ENCODE measurements at regions not wholly inside any gene's neighbourhood (a gene's known extent, or its start where the extent isn't known, plus 50 kb on each side); places are given as distances from the start of the nearest gene placed in this dataset.

GRCh38 chr6:25133568-25133967 is 145.6 kb upstream of the CARMIL1 start:
- Mint-ChIP-seq H3K27ac (no peak overlapping the region), H3K4me3 (no peak overlapping the region)

DNA sequence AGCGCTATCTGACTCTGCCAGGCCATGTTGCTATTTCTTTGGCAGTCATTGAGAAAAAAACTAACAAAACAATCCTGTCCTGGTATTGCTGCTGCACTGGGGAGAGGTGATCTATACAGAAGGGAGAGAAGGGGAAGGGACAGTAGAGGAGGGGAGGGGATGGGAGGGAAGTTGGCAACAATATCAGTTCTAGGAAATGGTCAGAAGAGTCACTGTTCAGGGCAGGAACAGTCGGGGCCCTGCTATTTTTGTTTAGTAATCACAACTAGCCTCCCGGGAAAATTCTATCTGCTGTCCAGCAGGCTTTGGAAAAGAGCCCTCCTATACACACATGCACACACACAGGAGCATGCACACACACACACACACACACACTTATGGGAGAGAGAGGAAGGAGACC is 142.3 kb upstream of the CARMIL1 start:
- H3K27ac Mint-ChIP-seq, result no peak overlapping the region; the same call in 1 of the 2 replicates
- TF ChIP-seq CTCF (IDR thresholded peaks at IDR 0.05), result no peak
- peaks cover 27% of the 10 kb centered on the region for H3K4me1 Mint-ChIP-seq (ENCODE audit: low read depth)
- peaks cover 28% of the 10 kb centered on the region for H3K36me3 Mint-ChIP-seq (ENCODE audit: low read depth)
- H3K4me3 Mint-ChIP-seq, result peak overlapping the region; percentile 83; the same call in 1 of the 2 replicates
- no peaks in the 10 kb centered on the region for H3K27me3 Mint-ChIP-seq (ENCODE audit: insufficient read depth)
- peaks cover 20% of the 10 kb centered on the region for H3K9me3 Mint-ChIP-seq
- no peak for DNase-seq

More at GRCh38 chr6:25133568-25133967, 145.6 kb upstream of the CARMIL1 start:
- no peak for TF ChIP-seq CTCF (IDR thresholded peaks at IDR 0.05)
- Mint-ChIP-seq H3K36me3 (ENCODE audit: low read depth) (peaks cover 32% of the 10 kb centered on the region), H3K9me3 (peaks cover 20% of the 10 kb centered on the region), H3K4me1 (ENCODE audit: low read depth) (peaks cover 19% of the 10 kb centered on the region), H3K27me3 (ENCODE audit: insufficient read depth) (no peaks in the 10 kb centered on the region)
- DNase-seq, result no peak

GRCh38 chr6:25137480-25137879 is 141.7 kb upstream of the CARMIL1 start:
- DNase-seq, result no peak
- H3K4me1 Mint-ChIP-seq (ENCODE audit: low read depth), result peaks cover 27% of the 10 kb centered on the region
- peak overlapping the region; percentile 91 for H3K27ac Mint-ChIP-seq
- peaks cover 24% of the 10 kb centered on the region for H3K36me3 Mint-ChIP-seq (ENCODE audit: low read depth)
- H3K27me3 Mint-ChIP-seq (ENCODE audit: insufficient read depth), result no peaks in the 10 kb centered on the region
- peak overlapping the region; percentile 83 for H3K4me3 Mint-ChIP-seq
- TF ChIP-seq CTCF (IDR thresholded peaks at IDR 0.05), result no peak
- peaks cover 16% of the 10 kb centered on the region for H3K9me3 Mint-ChIP-seq

GRCh38 chr6:25137916-25138232 is 141.3 kb upstream of the CARMIL1 start:
- no peaks in the 10 kb centered on the region for H3K27me3 Mint-ChIP-seq (ENCODE audit: insufficient read depth)
- peaks cover 27% of the 10 kb centered on the region for H3K4me1 Mint-ChIP-seq (ENCODE audit: low read depth)
- TF ChIP-seq CTCF (IDR thresholded peaks at IDR 0.05), result no peak
- H3K9me3 Mint-ChIP-seq, result peaks cover 12% of the 10 kb centered on the region
- H3K27ac Mint-ChIP-seq, result peak overlapping the region; percentile 91
- peaks cover 20% of the 10 kb centered on the region for H3K36me3 Mint-ChIP-seq (ENCODE audit: low read depth)
- peak overlapping the region; percentile 83 for H3K4me3 Mint-ChIP-seq
- DNase-seq, result no peak

GRCh38 chr6:25138233-25138933 is 140.8 kb upstream of the CARMIL1 start:
- H3K36me3 Mint-ChIP-seq (ENCODE audit: low read depth), result peaks cover 14% of the 10 kb centered on the region
- H3K4me1 Mint-ChIP-seq (ENCODE audit: low read depth), result peaks cover 27% of the 10 kb centered on the region
- H3K27me3 Mint-ChIP-seq (ENCODE audit: insufficient read depth), result no peaks in the 10 kb centered on the region
- H3K27ac Mint-ChIP-seq, result peak overlapping the region; percentile 91
- DNase-seq, result peak; percentile 77
- H3K9me3 Mint-ChIP-seq, result peaks cover 7% of the 10 kb centered on the region
- peak; percentile 59 for TF ChIP-seq CTCF (IDR thresholded peaks at IDR 0.05)
- peak overlapping the region; percentile 83 for H3K4me3 Mint-ChIP-seq
